SK-N-SH (cell line): ENCODE measurements at regions not wholly inside any gene's neighbourhood (a gene's known extent, or its start where the extent isn't known, plus 50 kb on each side); places are given as distances from the start of the nearest gene placed in this dataset.

ENCODE experiments used
- CTCF ChIA-PET: fragments of 300-600, 350-600 bp; formaldehyde crosslinking; extraction: SDS; loops from one replicate; lab custom pipeline; 2021; lab: Yijun Ruan, JAX
- POLR2A ChIA-PET: fragments of 350-600 bp; sonication (Branson Sonifier 250); formaldehyde crosslinking; extraction: SDS; loops from one replicate; lab custom pipeline; 2020; ENCODE audit warnings: antibody characterized with exemption, inconsistent platforms; lab: Yijun Ruan, JAX
- DNase-seq: peaks from one replicate; pipeline ENCODE4 v3.0.0; 2012
- H2AFZ ChIP-seq: fragments of 200-600 bp; sonication (generic); 2 replicates; pipeline ENCODE4 v1.8.1; 2016; ENCODE audit warnings: antibody characterized with exemption, mild to moderate bottlenecking, low read depth
- H3F3A ChIP-seq: fragments of 200-600 bp; sonication (generic); replicated peaks from 2 replicates; pipeline ENCODE3; 2016; ENCODE audit warnings: antibody characterized with exemption, mild to moderate bottlenecking; ENCODE audit not compliant: insufficient read depth
- H3K27ac ChIP-seq, 2 experiments: fragments of 200-500 bp in 1 of 2; fragments of 200-600 bp in 1 of 2; sonication (Bioruptor generic) in 1 of 2; sonication (generic), shearing (Covaris generic) in 1 of 2; 2 replicates each; pipeline versions ENCODE4 v1.5.1 to v1.6.1; 2014 to 2016; ENCODE audit warnings: low read depth in 2 of 2, inconsistent platforms in 1 of 2, low read length in 1 of 2, mild to moderate bottlenecking in 1 of 2, mixed read lengths in 1 of 2
- H3K27me3 ChIP-seq: fragments of 200-600 bp; sonication (generic), shearing (Covaris generic); 2 replicates; pipeline ENCODE4 v1.6.1; 2016; ENCODE audit warnings: mixed run types; ENCODE audit not compliant: insufficient read depth
- H3K36me3 ChIP-seq, 2 experiments: fragments of 200-500 bp in 1 of 2; fragments of 200-600 bp in 1 of 2; sonication (Bioruptor generic) in 1 of 2; sonication (generic) in 1 of 2; replicated peaks in 1 of 2; 2 replicates each; pipeline versions ENCODE3 to v1.5.1; 2014 to 2016; ENCODE audit warnings: low read length in 1 of 2, mild to moderate bottlenecking in 1 of 2; ENCODE audit not compliant: insufficient read depth in 2 of 2, control insufficient read depth in 1 of 2
- H3K4me1 ChIP-seq, 2 experiments: fragments of 200-500 bp in 1 of 2; fragments of 200-600 bp in 1 of 2; sonication (Bioruptor generic) in 1 of 2; sonication (generic), shearing (Covaris generic) in 1 of 2; 2 replicates each; pipeline versions ENCODE4 v1.5.1 to v1.6.1; 2014 to 2016; ENCODE audit warnings: low read depth in 1 of 2, low read length in 1 of 2, mixed run types in 1 of 2; ENCODE audit not compliant: insufficient read depth in 2 of 2, control insufficient read depth in 1 of 2
- H3K4me2 ChIP-seq: fragments of 200-600 bp; sonication (generic), shearing (Covaris generic); 2 replicates; pipeline ENCODE4 v1.6.1; 2017; ENCODE audit warnings: mixed run types
- H3K4me3 ChIP-seq, 2 experiments: fragments of 200-500 bp in 1 of 2; fragments of 200-600 bp in 1 of 2; sonication (Bioruptor generic) in 1 of 2; sonication (generic), shearing (Covaris generic) in 1 of 2; 2 replicates each; pipeline versions ENCODE4 v1.5.1 to v1.8.1; 2014 to 2016; ENCODE audit warnings: low read depth in 2 of 2, inconsistent platforms in 1 of 2, low read length in 1 of 2, mild to moderate bottlenecking in 1 of 2, mixed read lengths in 1 of 2, moderate library complexity in 1 of 2
- H3K79me2 ChIP-seq: fragments of 200-600 bp; sonication (generic); 2 replicates; pipeline ENCODE4 v1.8.1; 2017; ENCODE audit warnings: mild to moderate bottlenecking; ENCODE audit not compliant: insufficient read depth
- H3K9ac ChIP-seq: fragments of 200-600 bp; sonication (generic); 2 replicates; pipeline ENCODE4 v1.6.1; 2017; ENCODE audit warnings: mixed run types
- H3K9me2 ChIP-seq: fragments of 200-600 bp; sonication (generic); 2 replicates; pipeline ENCODE4 v1.6.1; 2017; ENCODE audit warnings: mixed run types
- H3K9me3 ChIP-seq: fragments of 200-600 bp; sonication (generic); 2 replicates; pipeline ENCODE4 v1.6.1; 2017; ENCODE audit warnings: mixed run types, mild to moderate bottlenecking, moderate library complexity
- H4K20me1 ChIP-seq: fragments of 200-600 bp; sonication (generic); 2 replicates; pipeline ENCODE4 v1.6.1; 2017; ENCODE audit warnings: mild to moderate bottlenecking, mixed run types; ENCODE audit not compliant: insufficient read depth
- EP300 ChIP-seq, 2 experiments: IDR thresholded peaks; 2 replicates each; pipeline versions ENCODE4 v1.4.0 to v1.6.1; 2012; ENCODE audit warnings: borderline replicate concordance in 1 of 2, low read depth in 1 of 2, low read length in 1 of 2
- EZH2phosphoT487 ChIP-seq: fragments of 200-600 bp; sonication (generic); IDR thresholded peaks from 2 replicates; pipeline ENCODE4 v1.6.1; 2017; ENCODE audit warnings: low read depth, mixed run types, mild to moderate bottlenecking, antibody characterized with exemption, moderate library complexity, borderline replicate concordance
- FOSL2 ChIP-seq: IDR thresholded peaks from 2 replicates; pipeline ENCODE4 v1.4.0; 2012; ENCODE audit warnings: low read depth, mild to moderate bottlenecking, moderate library complexity, borderline replicate concordance
- FOXM1 ChIP-seq: IDR thresholded peaks from 2 replicates; pipeline ENCODE4 v1.4.0; 2012; ENCODE audit warnings: low read depth, mild to moderate bottlenecking
- GATA2 ChIP-seq: sonication (generic); formaldehyde crosslinking; IDR thresholded peaks from 2 replicates; pipeline ENCODE4 v1.5.0; 2020; ENCODE audit warnings: mild to moderate bottlenecking, missing genetic modification reagents
- MAX ChIP-seq: IDR thresholded peaks from 2 replicates; pipeline ENCODE4 v1.4.0; 2012; ENCODE audit warnings: low read depth
- POLR2AphosphoS5 ChIP-seq: IDR thresholded peaks from 2 replicates; pipeline ENCODE4 v1.6.1; 2012; ENCODE audit warnings: low read depth, low read length
- RXRA ChIP-seq: IDR thresholded peaks from 2 replicates; pipeline ENCODE4 v1.4.0; 2012; ENCODE audit warnings: low read depth, mild to moderate bottlenecking, borderline replicate concordance
- TAF1 ChIP-seq: IDR thresholded peaks from 2 replicates; pipeline ENCODE4 v1.6.1; 2012; ENCODE audit warnings: low read depth, mild to moderate bottlenecking, low read length, moderate library complexity, borderline replicate concordance
- TEAD4 ChIP-seq: IDR thresholded peaks from 2 replicates; pipeline ENCODE4 v1.4.0; 2012; ENCODE audit warnings: mild to moderate bottlenecking, borderline replicate concordance; ENCODE audit not compliant: insufficient read depth
- YY1 ChIP-seq: IDR thresholded peaks from 2 replicates; pipeline ENCODE4 v1.4.0; 2012; ENCODE audit warnings: low read depth, mild to moderate bottlenecking
- WGBS: methylation state at CpG from one replicate; pipeline ENCODE4 v1.1.6; 2017; ENCODE audit warnings: low lambda C conversion rate; 5-methylcytosine and 5-hydroxymethylcytosine counted together
- TF ChIP-seq, protein P1 (sequence below): IDR thresholded peaks from 2 replicates; pipeline ENCODE4; 2012
- TF ChIP-seq, protein P2 (sequence below): fragments of 150-350 bp; IDR thresholded peaks from 2 replicates; pipeline ENCODE4 v1.6.1; 2016; ENCODE audit warnings: mild to moderate bottlenecking, low read depth, low read length
- TF ChIP-seq, protein P3 (sequence below): fragments of 200-600 bp; sonication (generic); IDR thresholded peaks from 2 replicates; pipeline ENCODE4 v1.6.1; 2017; ENCODE audit warnings: antibody characterized with exemption, mild to moderate bottlenecking, moderate library complexity

DNA sequence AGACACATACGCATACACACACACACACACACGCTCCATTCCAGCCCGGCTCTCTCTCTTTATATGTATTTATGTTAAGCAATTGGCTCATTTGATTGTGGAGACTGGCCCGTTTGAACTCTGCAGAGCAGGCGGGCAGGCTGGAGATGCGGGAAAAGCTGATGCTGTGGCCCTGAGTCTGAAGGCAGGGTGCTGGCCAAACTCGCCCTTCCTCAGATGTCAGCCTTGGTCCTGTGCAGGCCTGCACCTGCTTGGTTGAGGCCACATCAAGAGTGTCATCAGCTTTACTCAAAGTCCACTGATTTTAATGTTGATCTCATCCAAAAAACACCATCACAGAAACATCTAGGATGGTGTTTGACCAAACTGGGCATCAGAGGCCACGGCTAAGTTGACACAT is 569.3 kb downstream of the TBC1D22A start:
- Histone ChIP-seq H3K4me1 (peaks cover 0 to 6% of the 10 kb centered on the region in 2 experiments; a peak in 1 of 4 replicates), H3K27ac (no peak overlapping the region), H3K27me3 (no peaks in the 10 kb centered on the region), H4K20me1 (no peaks in the 10 kb centered on the region), H3K79me2 (no peaks in the 10 kb centered on the region), H2AFZ (no peak overlapping the region), H3K4me2 (no peak overlapping the region), H3K9ac (no peak overlapping the region), H3K9me3 (no peaks in the 10 kb centered on the region), H3F3A (peaks cover 3% of the 10 kb centered on the region), H3K9me2 (no peaks in the 10 kb centered on the region), H3K36me3 (no peaks in the 10 kb centered on the region), H3K4me3 (no peak overlapping the region)
- no peak for DNase-seq
- ChIA-PET POLR2A (no interaction called here), CTCF (interaction anchor here (1.1 kb wide), 1 partner anchor 533 kb away, joined by 3 read pairs; no protein-coding TSS in a partner anchor)
- WGBS = 72% methylated on average over 8 of the region's 8 CpGs
- TF ChIP-seq MAX (no peak), FOSL2 (no peak), EP300 (IDR thresholded peaks at IDR 0.05; ENCODE audit: borderline replicate concordance in 1 of 2, low read depth in 1 of 2, low read length in 1 of 2) (no peak), TEAD4 (no peak), POLR2AphosphoS5 (no peak), FOXM1 (no peak), RXRA (no peak), TAF1 (no peak), YY1 (no peak), EZH2phosphoT487 (no peak), GATA2 (no peak)
- TF ChIP-seq, protein P1, sequence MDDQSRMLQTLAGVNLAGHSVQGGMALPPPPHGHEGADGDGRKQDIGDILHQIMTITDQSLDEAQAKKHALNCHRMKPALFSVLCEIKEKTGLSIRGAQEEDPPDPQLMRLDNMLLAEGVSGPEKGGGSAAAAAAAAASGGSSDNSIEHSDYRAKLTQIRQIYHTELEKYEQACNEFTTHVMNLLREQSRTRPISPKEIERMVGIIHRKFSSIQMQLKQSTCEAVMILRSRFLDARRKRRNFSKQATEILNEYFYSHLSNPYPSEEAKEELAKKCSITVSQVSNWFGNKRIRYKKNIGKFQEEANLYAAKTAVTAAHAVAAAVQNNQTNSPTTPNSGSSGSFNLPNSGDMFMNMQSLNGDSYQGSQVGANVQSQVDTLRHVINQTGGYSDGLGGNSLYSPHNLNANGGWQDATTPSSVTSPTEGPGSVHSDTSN = no peak
- TF ChIP-seq, protein P2, sequence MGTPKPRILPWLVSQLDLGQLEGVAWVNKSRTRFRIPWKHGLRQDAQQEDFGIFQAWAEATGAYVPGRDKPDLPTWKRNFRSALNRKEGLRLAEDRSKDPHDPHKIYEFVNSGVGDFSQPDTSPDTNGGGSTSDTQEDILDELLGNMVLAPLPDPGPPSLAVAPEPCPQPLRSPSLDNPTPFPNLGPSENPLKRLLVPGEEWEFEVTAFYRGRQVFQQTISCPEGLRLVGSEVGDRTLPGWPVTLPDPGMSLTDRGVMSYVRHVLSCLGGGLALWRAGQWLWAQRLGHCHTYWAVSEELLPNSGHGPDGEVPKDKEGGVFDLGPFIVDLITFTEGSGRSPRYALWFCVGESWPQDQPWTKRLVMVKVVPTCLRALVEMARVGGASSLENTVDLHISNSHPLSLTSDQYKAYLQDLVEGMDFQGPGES = no peak
- TF ChIP-seq, protein P3, sequence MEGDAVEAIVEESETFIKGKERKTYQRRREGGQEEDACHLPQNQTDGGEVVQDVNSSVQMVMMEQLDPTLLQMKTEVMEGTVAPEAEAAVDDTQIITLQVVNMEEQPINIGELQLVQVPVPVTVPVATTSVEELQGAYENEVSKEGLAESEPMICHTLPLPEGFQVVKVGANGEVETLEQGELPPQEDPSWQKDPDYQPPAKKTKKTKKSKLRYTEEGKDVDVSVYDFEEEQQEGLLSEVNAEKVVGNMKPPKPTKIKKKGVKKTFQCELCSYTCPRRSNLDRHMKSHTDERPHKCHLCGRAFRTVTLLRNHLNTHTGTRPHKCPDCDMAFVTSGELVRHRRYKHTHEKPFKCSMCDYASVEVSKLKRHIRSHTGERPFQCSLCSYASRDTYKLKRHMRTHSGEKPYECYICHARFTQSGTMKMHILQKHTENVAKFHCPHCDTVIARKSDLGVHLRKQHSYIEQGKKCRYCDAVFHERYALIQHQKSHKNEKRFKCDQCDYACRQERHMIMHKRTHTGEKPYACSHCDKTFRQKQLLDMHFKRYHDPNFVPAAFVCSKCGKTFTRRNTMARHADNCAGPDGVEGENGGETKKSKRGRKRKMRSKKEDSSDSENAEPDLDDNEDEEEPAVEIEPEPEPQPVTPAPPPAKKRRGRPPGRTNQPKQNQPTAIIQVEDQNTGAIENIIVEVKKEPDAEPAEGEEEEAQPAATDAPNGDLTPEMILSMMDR = no peak
